SU-DHL-6 (cell line): ENCODE measurements at regions not wholly inside any gene's neighbourhood (a gene's known extent, or its start where the extent isn't known, plus 50 kb on each side); places are given as distances from the start of the nearest gene placed in this dataset.

Experiments
- CTCF ChIP-seq: fragments of 200-600 bp; sonication (generic); IDR thresholded peaks from one replicate; pipeline ENCODE4 v1.5.1; 2017; ENCODE audit warnings: antibody characterized with exemption, mild to moderate bottlenecking, low read length, moderate library complexity; ENCODE audit not compliant: insufficient read depth, poor library complexity, severe bottlenecking
- EZH2phosphoT487 ChIP-seq: fragments of 200-600 bp; sonication (generic), shearing (Covaris generic); conservative IDR thresholded peaks from 2 replicates; pipeline ENCODE4 v1.6.1; 2018; ENCODE audit warnings: mild to moderate bottlenecking, antibody characterized with exemption, low read length, moderate library complexity, mixed read lengths

- TF ChIP-seq CTCF: no peak
- TF ChIP-seq EZH2phosphoT487: no peak
Measured at GRCh38 chr3:43909149-43909548, 218.4 kb downstream of the ABHD5 start.
